C4-2B (cell line): ENCODE measurements at regions not wholly inside any gene's neighbourhood (a gene's known extent, or its start where the extent isn't known, plus 50 kb on each side); places are given as distances from the start of the nearest gene placed in this dataset.
A peak's percentile ranks its signal among the peaks of the same experiment; 100 is the strongest.

Experiments used
- H3K27ac ChIP-seq: fragments of 450-650 bp; 2 replicates; pipeline ENCODE4 v1.5.1; 2017
- CTCF ChIP-seq: fragments of 450-650 bp; conservative IDR thresholded peaks from 2 replicates; pipeline ENCODE4 v1.5.1; 2017; ENCODE audit warnings: mild to moderate bottlenecking
- ZFX ChIP-seq: fragments of 450-650 bp; IDR thresholded peaks from 2 replicates; pipeline ENCODE4 v1.6.1; 2017

GRCh38 chr14:25666877-25667276 lies 616.9 kb upstream of the STXBP6 start:
- TF ChIP-seq ZFX (no peak), CTCF (no peak)
- H3K27ac ChIP-seq = no peak overlapping the region

- TF ChIP-seq ZFX (no peak), CTCF (no peak)
- no peak overlapping the region for H3K27ac ChIP-seq
Observed at GRCh38 chr14:25658988-25659387, 609.0 kb upstream of the STXBP6 start.

- no peak overlapping the region for H3K27ac ChIP-seq
- TF ChIP-seq ZFX (no peak), CTCF (no peak)
Observed at GRCh38 chr14:25630447-25630846, 580.5 kb upstream of the STXBP6 start.

GRCh38 chr14:25628978-25629377 lies 579.0 kb upstream of the STXBP6 start:
- no peak for TF ChIP-seq CTCF
- no peak overlapping the region for H3K27ac ChIP-seq

GRCh38 chr14:25628390-25628789 lies 578.4 kb upstream of the STXBP6 start:
- TF ChIP-seq CTCF (0 out of 2 replicates have a peak, but pooled peaks have one; percentile 3), ZFX (no peak)
- H3K27ac ChIP-seq = no peak overlapping the region

- no peak for TF ChIP-seq ZFX
- no peak for TF ChIP-seq CTCF
- H3K27ac ChIP-seq = no peak overlapping the region
Observed at GRCh38 chr14:25626986-25627385, 577.0 kb upstream of the STXBP6 start.

- no peak overlapping the region for H3K27ac ChIP-seq
- TF ChIP-seq CTCF = no peak
- TF ChIP-seq ZFX = no peak
Observed at GRCh38 chr14:25622763-25623162, 572.8 kb upstream of the STXBP6 start.
